Central memory CD4-positive, alpha-beta T cell (primary cell): ENCODE measurements at regions not wholly inside any gene's neighbourhood (a gene's known extent, or its start where the extent isn't known, plus 50 kb on each side); places are given as distances from the start of the nearest gene placed in this dataset.

Experiments
- DNase-seq: peaks from one replicate; pipeline ENCODE4 v3.0.0; 2022

DNA sequence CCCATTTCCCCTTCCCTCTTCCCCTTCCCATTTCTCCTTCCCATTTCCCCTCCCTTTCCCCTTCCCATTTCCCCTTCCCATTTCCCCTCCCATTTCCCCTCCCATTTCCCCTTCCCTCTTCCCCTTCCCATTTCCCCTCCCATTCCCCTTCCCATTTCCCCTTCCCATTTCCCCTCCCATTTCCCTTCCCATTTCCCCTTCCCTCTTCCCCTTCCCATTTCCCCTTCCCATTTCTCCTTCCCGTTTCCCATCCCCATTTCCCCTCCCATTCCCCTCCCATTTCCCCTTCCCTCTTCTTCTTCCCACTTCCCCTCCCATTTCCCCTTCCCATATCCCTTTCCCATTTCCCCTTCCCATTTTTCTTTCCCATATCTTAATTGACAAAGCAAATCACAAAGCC lies 109.0 kb downstream of the OLFM1 start:
- DNase-seq: no peak

DNA sequence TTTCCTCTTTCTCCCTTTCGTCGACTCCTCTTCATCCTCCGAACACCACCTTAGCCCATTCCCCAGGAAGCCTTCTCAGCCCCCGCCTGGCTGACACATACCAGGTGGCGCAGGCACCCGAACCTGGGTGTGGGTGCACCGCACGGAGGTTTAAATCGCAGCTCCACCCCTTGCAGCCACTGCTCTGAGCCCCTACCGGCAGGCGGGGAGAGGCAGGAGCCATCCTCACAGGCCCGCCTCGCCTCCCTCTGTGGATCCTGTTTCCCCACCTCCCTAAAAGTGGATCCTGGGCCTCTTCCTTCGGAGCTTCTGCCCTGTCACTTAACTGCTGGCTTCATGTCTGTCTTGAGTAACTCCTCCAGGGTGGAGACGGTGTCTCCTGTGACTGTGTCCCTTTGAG lies 110.7 kb downstream of the OLFM1 start:
- no peak for DNase-seq

DNA sequence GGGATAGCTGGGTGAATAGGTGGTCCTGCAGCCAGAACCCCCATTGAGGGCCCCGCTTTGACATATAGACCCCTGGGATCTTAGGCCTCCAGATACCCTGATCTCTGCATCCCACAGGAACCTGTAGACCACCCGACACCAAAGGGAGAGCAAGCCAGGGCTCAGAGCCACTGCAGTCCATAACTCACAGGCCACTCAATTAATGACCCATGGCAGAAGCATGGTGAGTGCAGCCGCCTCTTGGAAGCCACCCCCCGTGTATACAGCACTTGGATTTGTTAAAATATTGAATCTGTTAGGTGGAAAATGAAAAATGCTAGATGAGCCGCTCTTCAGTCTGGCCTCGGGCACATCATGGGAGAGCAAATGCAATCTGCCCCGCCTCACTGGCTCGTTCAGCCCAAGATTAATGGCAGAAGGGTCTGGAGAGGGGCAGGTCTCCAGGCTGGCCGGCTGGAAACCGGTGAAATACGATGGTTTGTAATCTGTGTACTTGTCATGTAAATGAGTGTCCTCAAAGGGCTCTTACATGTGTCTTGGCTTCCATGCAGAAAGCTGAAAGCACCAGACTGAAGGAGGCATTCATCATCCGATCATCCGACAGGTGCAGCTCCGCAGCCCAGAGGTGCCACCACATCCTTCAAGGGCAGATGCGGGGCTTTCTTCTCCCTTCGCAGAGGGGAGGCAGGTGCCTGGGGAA lies 111.3 kb downstream of the OLFM1 start:
- no peak for DNase-seq

DNA sequence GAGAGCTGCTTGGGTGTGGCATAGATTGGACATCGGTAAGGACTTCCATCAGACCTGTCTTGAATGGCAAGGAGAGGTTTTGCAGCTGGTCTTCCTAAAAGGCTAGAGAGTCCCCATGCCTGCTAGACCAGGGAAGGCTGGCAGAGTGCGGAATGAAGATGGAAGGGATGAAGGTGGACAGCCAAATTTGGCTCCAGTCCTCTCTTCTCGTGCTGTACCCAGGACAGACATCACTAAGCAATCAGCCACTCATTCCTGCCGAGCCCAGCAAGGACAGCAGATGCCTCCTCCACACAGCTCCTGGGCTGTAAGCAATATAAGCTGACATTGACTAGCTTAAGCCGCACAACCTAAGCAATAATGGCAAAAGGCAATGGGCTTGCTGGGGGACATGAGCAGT lies 112.0 kb downstream of the OLFM1 start:
- no peak for DNase-seq

DNA sequence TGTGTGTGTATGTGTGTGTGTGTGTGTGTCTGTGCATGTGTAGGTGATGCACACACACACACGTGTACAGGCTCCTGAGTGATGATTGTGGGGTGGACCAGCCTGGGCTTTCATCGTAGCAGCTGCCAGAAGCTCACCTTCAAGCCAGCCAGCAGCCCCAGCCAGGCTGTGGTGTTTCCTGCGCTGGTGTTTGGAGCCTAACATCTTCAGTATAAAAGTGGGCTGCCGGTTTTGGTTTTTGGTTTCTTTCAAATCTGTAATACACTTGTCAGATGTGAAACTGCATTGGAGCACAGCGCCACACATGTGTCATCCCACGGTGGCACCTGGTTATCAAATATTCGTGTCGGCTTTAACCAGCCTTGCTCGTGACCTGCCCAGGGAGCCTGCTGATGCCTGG lies 114.2 kb downstream of the OLFM1 start:
- no peak for DNase-seq

DNA sequence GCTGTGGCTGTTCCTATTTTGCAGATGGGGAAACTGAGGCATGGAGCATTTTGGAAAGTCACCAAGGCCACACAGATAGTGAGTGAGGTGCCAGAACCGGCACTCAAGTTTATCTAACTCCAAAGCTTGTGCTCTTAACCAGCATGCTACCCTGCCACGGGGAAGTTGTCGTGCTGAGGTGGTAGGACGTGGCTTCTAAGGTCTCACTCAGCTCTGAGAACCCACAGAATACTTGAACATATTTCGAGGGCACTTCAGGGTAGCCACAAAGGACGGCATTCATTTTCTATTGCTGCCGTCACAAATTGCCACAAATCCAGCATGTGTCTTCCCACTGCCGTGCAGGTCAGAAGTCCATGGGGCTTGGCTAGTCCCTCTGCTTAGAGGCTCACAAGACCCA lies 116.7 kb downstream of the OLFM1 start:
- no peak for DNase-seq

DNA sequence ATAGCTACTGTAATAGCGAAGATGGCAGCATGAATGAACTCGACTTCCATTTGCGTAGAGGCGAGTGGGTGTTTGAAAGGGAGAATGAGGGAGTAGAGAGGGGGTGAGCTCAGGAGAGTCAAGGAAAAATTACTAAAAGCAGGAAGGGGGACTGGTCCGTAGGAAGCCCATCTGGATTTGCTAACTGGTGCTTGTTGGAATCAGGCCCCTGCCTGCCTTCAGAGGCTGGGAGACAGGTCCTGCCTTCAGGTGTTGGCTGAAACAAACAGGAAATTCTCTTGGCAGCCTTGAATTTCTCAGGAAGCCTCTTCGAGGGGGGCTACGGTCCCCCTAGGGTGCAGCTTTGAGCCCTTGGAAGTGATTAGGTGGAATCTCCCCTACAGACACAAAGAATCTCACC lies 121.7 kb downstream of the OLFM1 start:
- no peak for DNase-seq

DNA sequence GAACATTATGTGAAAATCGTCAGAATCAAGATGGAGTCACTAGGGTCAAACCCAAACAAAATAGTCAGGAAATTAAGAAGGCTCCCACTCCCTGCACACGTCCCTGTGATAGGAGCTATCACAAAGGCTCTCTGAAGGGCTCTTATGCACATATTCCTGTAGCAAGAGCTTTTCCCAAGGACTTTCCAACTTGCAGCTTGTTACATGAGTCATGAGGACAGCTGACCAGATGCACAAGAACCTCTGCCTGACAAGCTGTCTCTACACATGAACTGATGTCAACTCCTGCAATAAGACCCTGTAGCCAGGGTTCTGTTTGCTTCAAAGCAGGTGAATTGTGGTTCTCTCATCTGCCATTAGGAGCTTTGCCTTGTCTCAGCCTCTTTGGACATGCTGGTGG lies 122.4 kb downstream of the OLFM1 start:
- DNase-seq: no peak

DNA sequence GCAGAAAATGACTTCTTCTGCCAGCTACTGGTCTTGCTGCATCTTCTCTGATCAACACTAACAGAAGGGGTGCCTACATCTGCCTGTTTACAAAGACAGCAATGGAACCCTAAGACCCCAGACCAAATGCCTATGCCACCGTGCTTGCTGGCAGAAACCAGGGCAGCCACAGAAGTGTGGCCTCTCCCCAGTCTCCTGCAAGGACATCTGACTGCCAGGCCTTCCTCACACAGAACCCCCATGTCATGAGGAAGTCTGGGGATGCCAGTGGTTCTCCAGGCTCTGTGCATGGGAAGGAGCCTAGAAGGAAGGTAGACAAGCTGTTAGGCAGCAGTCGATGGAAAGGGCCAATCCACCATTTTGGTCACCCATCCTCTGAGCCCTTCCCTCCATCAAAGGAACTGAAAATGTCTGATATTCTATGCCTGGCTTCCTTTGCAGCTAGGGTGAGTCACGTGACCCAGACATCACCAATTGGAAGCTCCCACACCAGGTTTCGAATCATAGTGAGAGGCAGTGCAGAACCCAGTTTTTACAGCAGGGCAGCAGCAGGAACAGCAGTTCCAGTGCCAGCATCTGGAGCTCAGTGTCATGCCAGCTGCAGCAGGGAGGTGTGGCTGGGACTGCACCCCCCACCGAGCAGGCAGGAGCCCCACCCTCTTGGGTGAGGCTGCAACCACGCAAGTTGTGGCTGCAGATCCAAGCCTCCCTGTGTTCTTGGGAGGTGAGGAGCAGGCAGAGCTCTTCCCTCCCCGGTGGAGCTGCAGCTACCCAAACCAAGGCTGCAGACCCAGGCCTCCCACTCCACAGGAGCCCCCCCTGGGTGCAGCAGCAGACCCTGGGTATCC lies 123.4 kb downstream of the OLFM1 start:
- DNase-seq: no peak

DNA sequence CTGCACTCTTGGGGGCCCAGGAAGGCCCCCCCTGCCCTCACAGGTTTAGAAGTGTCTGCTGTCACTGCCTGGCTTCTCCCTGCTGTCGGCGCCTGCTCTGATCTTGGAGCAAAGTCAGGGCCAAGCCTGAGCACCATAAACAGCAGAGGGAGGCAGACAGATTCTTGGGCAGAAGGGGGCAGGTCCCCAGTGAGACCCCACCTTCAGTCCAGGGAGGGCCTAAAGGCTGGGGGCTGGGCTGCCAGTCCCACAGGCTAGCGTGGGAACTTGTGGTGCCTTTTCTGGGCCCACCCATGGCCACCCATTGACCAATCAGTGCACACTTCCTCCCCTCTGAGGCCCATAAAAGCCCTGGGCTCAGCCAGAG lies 124.0 kb downstream of the OLFM1 start:
- no peak for DNase-seq

DNA sequence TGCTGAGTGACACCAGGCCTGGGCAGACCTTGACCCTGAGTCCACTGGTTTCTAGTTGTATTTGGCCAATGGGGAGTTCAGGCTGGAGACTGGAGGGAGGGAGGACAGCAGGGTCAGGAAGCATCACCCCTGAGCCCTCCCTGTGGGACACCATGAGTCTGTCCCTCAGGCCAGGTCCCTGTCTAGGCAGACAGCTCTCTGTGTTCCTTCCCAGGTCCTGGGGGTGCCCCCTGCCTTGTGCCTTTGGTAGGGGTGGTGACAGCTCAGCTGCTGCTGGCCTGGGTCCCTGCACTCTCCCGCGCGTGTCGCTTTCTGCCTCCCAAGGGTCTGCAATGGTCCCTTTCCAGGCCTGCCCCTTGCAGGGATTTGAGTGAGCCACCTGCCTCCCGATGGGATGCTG lies 125.5 kb downstream of the OLFM1 start:
- no peak for DNase-seq

DNA sequence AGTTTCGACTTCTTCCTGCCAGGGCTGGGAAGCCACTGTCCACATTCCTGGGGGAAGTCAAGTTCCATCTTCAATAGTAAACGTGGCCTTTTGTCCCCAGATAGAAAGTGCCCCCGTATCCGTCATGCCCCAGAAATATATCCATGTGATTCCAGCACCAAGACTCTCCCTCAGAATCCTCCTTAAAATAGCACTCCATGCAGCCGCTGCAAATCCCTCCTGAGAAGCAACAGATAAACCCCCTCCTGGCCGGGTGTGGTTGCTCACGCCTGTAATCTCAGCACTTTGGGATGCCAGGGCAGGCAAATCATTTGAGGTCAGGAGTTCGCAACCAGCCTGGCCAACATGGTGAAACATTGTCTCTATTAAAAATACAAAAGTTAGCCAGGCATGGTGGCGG lies 126.1 kb downstream of the OLFM1 start:
- no peak for DNase-seq

DNA sequence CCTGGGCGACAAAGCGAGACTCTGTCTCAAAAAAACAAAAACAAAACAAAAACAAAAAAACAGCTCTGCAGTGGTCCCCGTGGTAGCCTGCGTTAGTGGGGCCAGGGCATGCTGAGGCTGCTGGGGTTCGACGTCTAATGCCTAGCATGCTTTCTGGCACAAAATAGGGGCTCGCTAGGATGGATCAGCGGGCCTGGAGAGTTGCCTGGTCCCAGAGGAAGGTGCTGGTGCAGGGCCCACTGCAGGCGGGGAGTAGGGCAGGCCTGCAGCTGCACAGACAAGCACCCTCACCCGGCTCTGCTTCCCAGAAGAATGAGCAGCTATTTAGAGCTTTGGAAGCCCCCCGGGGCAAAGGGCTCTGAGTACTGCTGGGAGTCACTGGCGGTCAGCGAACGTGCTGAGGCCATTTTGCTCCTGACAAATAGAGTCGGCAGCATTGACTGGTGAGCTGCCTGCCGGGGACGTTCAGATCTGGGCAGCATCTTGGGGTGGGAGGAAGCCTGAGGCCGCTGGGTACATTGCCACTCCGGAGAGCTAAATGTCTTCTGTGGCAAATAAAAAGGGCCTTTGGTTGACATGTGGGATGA lies 126.7 kb downstream of the OLFM1 start:
- no peak for DNase-seq

DNA sequence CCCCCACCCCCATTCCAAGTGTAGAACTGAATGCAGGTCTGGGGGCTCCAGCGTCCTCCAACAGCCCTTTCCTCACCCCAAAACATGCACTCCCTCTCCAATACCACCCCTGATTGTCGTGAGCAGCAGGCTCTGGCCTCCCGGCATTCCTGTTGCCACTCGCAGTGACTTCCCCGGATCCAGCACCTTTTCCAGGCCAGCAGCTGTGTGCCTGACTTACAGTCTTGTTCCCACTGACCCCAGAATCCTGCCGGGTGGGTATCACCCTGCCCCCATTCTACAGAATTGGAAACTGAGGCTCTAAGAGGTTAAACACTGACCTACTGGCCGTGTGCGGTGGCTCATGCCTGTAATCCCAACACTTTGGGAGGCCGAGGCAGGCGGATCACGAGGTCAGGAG lies 127.2 kb downstream of the OLFM1 start:
- DNase-seq: no peak

DNA sequence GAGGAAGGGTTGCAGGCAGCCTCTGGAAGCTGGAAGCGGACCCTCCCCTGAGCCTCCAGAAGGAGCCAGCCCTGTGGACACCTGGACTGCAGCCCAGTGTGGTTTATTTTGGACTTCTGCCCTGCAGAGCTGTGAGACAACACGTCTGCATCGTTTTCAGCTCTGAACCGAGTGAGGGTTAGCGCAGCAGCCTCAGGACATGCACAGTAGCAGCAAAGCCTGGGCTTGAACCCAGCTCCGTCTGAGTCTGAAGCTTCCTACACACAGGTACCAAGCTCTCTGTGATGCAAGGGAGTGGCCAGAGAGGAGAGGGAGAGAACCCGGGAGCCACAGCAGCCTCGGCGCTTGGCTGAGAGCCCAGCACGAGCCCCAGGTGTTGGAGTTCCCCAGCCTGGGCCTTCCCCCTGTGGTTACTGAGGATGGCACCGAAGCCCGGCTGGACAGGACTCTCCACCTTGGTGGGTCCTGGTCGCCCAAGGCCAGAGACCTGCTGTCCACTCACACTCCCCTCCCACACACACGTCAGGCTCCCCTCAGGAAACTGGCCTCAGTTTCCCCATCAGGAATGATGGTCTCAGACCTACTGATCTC lies 128.2 kb downstream of the OLFM1 start:
- no peak for DNase-seq

DNA sequence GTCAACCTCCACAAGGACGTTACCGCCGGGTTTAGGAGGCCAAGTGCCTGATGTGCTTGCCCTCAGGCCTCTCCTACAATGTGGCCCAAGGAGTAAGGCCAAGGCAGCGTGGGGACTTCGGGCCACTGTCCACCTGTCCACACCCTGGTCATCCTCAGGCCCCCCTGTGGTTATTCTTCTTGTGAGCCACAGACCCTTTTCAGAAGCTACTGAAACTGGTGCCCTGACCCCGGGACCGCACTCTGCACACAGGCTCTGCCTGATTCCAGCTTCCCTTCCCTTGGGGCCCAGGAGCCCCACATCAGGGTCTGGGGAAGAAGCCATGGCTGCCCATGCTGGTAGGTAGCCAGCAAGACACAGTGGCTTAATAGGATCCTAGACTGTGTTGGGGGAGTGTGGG lies 128.8 kb downstream of the OLFM1 start:
- no peak for DNase-seq

DNA sequence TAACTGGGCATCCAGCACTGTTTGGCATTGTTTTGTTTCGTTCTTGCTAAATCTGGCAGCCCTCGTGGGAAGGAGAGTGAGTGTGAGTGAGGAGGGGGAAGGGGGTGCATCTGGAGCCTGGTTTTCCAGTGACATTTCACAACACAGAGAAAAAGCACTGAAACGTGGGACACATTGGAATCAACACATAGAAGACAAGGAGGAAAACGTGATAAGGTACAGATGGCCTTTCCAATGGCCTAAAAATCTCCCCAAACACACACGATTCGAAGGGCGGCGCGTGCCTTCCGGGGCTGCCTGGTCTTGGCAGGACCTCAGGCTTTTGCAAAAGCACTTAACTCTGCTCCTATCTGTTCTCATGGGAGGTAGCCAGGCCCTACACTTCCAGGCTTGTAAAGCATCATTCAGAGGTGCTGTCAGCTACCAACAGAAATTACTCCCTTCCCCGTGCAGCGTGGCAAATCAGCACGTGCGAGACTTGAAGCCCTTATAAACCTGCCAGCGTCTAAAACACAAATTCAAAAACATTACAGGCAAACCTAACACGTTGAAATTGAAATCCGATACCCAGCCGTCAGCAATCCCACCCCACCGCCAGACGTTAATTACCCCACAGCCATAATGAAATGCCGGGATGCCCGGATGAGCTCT lies 129.4 kb downstream of the OLFM1 start:
- DNase-seq: no peak

DNA sequence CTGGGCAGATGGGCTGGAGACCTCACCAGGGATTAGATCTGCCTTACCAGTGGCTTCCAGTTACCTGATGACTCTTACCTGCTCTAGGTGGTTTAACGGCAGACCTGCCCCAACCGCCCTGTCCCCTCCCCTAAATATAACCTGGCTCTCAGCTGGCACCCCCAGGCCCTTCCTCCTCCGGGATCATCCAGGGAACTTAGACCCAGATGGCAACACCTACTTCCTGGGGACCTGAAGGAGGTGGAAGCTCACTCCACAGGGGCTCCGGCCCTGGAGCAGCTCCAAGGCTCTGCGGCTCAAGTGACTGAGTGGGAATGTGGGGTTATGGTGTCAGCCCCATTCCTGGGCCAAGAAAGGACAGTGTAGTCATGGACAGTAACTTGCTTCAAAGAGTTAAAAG lies 130.4 kb downstream of the OLFM1 start:
- DNase-seq: no peak

DNA sequence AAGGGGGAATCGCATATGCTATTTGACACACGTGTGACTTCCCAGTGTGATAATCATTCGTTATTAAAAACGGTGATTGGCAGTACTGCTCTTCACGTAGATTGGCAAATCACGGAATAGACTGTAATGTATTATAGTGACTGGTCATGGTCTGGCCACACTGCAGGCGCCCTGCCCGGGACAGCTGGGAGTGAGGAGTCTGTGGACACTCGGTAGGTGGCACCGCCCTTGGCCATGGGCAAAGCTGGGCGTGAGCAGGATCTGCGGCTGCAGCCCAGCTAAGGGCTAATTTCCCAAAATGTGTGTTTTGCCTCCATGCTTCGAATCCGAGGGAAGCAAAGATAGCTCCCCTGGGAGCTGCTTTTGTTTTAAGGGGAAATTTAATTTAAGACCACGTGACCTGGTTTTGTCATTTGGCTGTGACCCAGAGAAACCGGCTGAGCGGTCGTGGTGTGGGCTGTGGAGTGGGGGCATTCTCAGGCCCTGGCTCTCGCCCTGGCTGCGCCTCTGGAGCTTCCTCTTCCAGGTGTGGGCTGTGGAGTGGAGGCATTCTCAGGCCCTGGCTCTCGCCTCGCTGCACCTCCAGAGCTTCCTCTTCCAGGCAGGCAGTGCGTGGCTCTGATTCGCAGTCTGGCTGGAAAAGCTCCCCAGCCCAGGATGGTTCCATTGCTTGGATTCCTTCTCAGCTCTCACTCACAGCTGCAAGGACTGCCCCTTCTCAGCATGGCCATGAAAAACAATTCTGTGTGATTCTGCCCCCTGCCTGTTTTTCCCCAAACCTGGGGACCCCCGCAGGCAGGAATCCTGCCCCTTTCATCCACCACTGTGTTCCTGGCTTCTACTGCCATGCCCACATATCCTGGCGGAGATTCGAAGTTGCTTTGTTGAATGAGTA lies 131.1 kb downstream of the OLFM1 start:
- no peak for DNase-seq

DNA sequence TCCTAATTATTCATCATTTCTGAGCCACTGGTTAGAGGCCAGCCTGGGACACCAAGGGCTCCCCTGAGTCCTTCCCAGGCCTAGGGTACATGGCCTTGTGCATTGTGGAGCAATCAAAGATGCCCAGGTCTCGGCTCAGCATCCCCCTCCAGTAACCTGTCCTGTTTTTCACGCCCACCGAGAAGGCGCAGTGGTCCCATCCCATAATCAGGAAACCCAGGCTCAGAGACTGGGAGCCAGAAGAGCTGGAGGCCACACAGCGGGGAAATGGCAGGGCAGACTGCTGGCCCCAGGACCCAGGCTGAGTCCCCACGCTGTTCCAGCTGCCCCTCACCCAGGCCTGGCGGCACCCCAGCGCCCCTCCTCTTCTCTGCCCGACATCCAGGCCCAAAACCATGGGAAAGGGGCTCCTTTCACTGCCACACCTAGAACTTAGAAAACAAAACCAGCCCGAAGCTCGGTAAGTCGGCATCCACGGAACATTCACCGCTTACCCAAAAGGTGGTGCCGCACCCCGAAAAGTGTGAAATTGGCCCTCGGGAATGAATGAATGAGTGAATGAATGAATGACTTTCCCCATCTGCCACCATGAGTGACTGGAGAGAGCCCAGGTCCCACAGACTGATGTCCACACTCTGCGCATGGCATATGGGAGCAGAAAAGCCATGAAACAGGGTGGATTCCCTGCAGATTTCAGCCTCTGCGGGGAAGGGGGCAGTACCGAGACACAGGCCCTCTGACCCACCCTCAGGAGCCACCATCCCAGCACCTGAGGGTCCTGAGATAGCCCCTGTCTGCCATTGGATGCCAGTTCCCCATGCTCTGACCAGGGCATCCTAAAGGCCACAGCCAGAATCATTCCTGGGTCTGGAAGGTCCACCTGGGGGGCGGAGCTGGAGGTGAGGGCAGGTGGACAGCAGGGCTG lies 132.5 kb downstream of the OLFM1 start:
- DNase-seq: no peak
